GM19240 (cell line): ENCODE measurements at regions not wholly inside any gene's neighbourhood (a gene's known extent, or its start where the extent isn't known, plus 50 kb on each side); places are given as distances from the start of the nearest gene placed in this dataset.

Source experiments
- DNase-seq: peaks from one replicate; pipeline ENCODE4 v3.0.0; 2011; ENCODE audit warnings: low spot score; ENCODE audit not compliant: insufficient read length

DNA sequence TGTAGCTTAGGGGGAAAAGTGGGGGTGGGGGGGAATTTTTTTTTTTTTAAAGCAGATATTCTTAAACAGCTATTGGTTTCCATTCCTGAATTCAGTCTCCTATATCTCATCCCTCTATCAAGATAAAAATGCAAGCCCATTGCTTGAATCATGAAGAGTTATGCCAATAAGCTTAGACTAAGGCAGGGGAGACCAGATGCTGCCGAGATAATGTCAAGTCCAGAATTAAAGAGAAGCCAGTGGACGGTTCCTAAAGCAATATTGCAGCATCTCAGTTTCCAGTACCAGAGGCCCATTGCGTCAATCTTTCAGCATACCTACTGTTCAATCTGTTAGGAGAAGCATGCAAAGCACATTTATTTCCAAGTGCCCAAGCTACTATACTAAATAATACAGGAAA lies 309.4 kb downstream of the BARHL2 start:
- no peak for DNase-seq

DNA sequence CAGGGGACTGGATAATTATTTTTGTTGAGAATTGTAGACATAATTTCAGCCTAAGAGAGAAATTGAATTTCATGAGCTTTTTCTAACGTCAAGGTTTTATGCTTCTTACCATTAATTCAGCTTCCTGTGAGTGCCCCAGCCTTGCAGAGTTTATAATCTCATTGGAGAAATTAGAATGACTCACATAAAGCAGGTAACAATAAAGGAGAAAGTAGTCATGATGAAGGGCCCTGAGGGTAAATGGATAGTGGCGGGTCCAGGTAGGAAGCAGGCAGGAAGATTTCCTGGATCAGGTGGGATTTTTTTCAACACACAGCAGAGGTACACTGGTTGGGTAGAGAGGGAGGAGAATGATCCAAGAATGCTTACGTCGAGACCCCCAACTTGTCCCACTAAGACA lies 311.4 kb downstream of the BARHL2 start:
- DNase-seq: no peak

DNA sequence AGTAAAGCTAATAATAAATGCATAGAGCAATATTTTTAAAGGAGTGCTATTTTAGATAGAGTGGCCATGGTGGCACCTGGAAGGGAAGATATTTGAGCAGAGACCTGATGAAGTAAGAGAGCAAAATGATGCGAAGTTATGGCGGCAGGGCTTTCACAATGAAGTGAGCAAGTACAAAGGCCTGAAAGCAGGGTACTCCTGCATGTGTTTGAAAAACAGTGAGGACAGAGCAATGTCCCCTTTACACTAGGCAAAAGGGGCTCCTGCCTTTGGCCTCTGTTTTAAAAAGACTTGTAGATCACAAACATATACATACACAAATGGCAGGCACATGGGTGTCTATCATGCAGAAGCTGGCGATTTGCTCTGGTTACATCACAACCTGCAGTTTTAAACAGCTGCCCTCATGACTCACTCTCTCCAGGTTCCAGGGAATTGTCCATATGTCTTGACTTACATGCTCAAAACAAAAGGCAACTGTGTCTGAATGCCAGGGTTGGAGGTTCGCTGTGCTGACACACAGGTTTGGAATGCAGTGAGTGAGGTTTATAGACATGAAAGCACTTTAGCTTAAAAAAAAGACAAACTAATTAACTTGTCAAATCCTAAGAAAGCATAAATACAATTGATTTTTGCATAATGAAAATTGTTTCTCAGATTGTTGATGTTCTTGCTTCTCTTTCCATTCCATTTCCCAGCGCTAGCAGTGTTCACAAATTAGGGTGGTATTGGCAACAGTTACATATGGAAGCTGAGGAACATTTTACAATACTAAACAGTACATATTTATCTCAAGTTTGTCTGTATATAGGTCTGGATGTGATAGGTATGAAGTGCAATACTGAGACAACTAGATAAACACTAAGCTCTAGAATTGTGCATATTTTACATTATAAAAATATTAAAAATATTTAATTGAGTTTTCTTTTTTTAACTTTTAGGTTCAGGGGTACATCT lies 313.9 kb downstream of the BARHL2 start:
- no peak for DNase-seq

GRCh38 chr1:90400131-90400530 lies 317.0 kb downstream of the BARHL2 start:
- DNase-seq: no peak

GRCh38 chr1:90396917-90397316 lies 320.2 kb downstream of the BARHL2 start:
- DNase-seq: no peak

GRCh38 chr1:90394247-90394646 lies 322.9 kb downstream of the BARHL2 start:
- DNase-seq: no peak

DNA sequence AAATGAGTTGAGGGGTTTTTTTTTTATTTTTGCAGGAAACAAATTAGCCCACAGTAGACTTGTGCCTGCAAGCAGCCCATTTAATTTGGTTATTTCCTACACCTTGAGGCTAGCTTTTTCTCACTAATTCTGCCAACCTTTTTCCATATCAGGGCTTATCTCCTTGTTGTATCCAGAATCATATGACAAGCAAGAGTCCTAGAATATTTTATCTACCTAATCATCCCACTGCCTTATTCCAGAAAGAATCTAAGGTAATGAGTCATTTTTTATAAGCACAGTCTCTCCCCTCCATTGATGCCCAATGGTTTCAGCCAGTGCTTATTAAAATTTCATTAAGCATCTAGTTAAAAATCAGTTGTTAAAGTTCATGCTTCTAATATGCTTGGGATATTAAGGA lies 324.1 kb downstream of the BARHL2 start:
- DNase-seq: no peak

DNA sequence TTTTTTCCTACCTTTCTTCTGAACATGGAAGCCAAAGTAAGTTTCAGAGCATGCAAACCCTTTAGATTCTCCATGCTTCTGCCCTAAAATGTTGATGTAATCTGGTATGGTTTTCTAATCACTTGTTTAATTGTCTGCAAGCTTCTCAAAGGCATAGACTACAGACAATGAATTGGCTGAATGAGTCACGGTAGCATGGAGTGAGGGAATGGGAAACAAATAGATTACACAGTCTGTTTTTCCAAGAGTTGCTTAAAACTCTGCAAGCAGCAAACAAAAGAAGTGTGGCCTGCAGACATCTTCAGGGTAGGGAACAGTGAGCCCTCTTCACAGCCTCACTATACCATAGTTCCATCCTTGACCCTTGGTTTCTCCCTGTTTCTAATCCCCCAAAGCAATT lies 326.0 kb downstream of the BARHL2 start:
- DNase-seq: no peak

GRCh38 chr1:90387805-90388204 lies 329.3 kb downstream of the BARHL2 start:
- no peak for DNase-seq

DNA sequence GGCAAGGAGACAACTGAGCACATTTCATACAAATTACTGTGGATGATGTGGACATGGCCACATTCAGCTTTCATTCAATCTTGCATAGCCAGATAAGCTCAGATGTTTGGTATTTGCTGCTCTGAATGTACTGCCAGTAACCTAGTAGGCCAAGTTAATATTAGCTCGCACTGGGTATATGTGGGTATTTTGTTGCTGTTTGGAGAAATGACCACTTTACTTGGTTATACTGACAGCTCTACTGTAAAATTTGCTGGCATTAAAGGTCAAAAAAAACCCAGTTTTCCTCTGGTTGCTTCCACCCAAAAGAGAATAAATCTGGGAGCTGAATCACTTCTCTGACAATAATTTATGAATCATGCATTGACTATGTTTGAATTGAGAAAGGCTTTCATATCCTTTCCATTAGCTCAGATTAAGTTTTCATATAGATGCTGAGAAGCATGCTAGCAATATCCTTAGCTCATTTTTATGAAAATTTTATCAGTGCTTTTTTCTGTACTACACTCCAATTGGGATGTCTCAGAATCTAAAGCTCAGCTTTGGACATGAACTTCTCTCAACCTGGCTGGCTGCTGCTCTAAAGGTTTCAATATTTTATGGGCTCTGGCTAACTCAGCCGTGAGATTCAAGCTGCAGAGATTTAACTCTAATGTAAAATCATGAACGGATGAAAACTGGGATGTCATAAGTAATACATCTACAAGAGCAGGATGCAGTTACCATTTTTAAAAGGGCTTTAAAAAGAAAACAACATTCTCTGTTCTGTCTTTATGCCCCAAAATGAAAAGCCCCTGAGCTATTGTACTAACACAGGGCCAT lies 330.0 kb downstream of the BARHL2 start:
- no peak for DNase-seq

DNA sequence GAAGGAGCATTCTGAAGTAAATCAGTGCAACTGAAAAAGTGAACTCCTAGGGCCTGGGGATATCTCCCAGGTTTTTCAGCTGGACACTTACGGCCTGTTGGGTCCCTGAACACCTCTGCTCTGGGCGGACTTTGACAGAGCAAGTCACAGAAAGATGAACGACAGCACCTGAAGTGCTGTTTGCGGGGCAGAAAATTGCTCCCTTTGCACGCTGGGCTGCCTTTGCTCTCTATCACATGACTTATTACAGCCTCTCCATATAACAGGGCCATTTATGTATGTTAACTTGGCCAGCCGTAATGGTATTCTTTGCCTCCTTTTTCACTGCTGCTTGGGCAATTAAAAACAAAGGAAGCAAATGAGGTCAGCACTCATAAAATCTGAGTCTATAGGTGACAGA lies 332.9 kb downstream of the BARHL2 start:
- no peak for DNase-seq

GRCh38 chr1:90382161-90382560 lies 334.9 kb downstream of the BARHL2 start:
- no peak for DNase-seq

- no peak for DNase-seq
Measured at GRCh38 chr1:90381598-90381997, 335.5 kb downstream of the BARHL2 start.

- no peak for DNase-seq
Measured at GRCh38 chr1:90371448-90371813, 345.7 kb downstream of the BARHL2 start.

DNA sequence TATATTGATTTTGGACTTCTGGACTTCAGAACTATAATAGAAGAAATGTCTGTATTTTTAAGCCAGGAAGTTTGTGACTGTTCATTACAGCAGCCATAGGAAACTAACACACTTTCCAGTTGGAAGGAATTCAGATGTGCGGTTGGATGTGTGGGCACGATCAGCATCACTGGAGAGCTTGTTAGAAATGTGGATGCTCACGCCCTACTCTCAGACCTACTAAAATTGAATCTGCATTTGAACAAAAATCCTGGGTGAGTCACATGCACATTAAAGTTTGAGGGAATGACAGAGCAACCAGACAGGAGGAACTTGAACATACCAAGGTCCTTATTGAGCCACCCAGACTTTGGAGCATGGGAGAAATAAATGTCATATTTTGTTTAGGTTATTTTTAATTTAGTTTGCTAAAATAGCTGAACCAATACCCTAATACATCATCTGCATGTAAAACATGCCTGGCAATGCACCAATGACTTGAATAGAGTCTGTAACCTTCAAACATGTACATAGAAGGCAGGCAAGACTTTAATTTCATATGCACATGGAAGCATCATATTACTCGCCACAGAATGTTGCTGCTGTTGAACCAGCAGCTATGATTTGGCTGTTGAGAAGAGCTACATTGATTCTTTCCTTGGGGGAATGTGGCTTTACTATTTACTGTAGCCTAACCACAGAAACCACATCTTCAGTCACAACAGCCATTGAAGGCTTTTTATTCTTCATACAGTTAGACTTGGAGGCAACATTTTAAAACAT lies 346.2 kb downstream of the BARHL2 start:
- no peak for DNase-seq

GRCh38 chr1:90362163-90362562 lies 354.9 kb downstream of the BARHL2 start:
- no peak for DNase-seq

GRCh38 chr1:90361026-90361425 lies 356.1 kb downstream of the BARHL2 start:
- DNase-seq: no peak

DNA sequence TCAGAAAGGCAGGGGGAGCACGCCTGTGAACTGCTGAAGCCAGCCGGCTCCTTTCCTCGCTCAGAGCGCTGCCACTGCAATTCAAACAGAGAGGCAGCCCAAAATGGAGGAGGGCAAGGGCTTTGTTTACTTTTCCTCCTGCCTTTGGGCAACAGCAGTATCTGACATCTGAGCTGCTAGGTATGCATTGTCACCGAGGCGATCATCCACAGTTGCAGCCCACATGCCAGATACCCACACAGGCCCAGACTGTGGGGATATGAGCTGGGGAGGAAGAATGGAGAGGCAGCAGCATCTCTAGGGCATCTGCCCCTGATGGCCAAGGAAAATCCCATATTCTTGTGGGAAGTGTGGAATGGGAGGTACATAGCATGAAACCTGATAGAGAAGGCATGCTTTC lies 357.1 kb downstream of the BARHL2 start:
- DNase-seq: no peak

- DNase-seq: no peak
Measured at GRCh38 chr1:90358448-90358847, 358.7 kb downstream of the BARHL2 start.

GRCh38 chr1:90357995-90358394 lies 359.1 kb downstream of the BARHL2 start:
- DNase-seq: no peak

DNA sequence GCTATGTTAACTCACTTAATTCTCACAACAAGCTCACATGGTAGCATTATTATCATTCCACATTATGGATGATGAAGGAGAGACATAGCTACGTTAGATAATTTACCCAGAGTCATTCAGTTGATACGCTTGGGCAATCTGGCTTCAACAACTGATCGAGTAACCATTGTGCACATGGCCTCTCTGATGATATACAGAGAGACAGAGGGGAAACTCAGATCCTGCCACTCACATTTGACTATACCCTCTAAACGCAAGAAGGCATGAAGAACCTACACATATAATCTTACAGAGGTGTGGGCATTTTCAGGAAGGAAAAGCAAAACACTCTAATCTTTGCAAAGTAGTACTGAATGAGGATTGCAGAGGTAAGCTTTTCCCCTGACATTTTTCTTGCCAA lies 360.1 kb downstream of the BARHL2 start:
- no peak for DNase-seq

- no peak for DNase-seq
Measured at GRCh38 chr1:90356101-90356500, 361.0 kb downstream of the BARHL2 start.
